Subcutaneous abdominal adipose tissue (tissue), 5 donors: ENCODE measurements at regions not wholly inside any gene's neighbourhood (a gene's known extent, or its start where the extent isn't known, plus 50 kb on each side); places are given as distances from the start of the nearest gene placed in this dataset.
"Not testable (repeated sequence)": the region's sequence is repeated elsewhere in the genome, so short reads cannot be mapped to it uniquely, and the experiment has no call there.

Experiments used
- H3K27ac ChIP-seq: one replicate; pipeline ENCODE4 v1.7.0; 2013; ENCODE audit warnings: low read depth, mild to moderate bottlenecking, inconsistent platforms, low read length, moderate library complexity
- H3K27me3 ChIP-seq, 5 donors: one replicate each; pipeline ENCODE4 v1.7.0; 2013; ENCODE audit warnings: low read length in 5 of 5, inconsistent platforms in 1 of 5; ENCODE audit not compliant: control insufficient read depth in 5 of 5, insufficient read depth in 4 of 5
- H3K36me3 ChIP-seq, 5 donors: one replicate each; pipeline ENCODE4 v1.7.0; 2013; ENCODE audit warnings: low read length in 5 of 5; ENCODE audit not compliant: control insufficient read depth in 5 of 5, insufficient read depth in 5 of 5
- H3K4me1 ChIP-seq, 5 donors: one replicate each; pipeline ENCODE4 v1.7.0; 2013; ENCODE audit warnings: low read length in 5 of 5, mild to moderate bottlenecking in 3 of 5, moderate library complexity in 1 of 5; ENCODE audit not compliant: control insufficient read depth in 5 of 5, insufficient read depth in 5 of 5
- H3K4me3 ChIP-seq, 5 donors: one replicate each; pipeline ENCODE4 v1.7.0; 2013; ENCODE audit warnings: low read length in 5 of 5, low read depth in 1 of 5
- H3K9ac ChIP-seq, 5 donors: one replicate each; pipeline ENCODE4 v1.7.0; 2013; ENCODE audit warnings: low read length in 5 of 5, mild to moderate bottlenecking in 4 of 5, moderate library complexity in 3 of 5
- H3K9me3 ChIP-seq, 5 donors: one replicate each; pipeline ENCODE4 v1.7.0; 2013; ENCODE audit warnings: low read length in 5 of 5; ENCODE audit not compliant: control insufficient read depth in 5 of 5
- donor health status: healthy.
- donor health status: healthy.
- donor health status: healthy.
- donor health status: healthy.
- donor health status: healthy.

DNA sequence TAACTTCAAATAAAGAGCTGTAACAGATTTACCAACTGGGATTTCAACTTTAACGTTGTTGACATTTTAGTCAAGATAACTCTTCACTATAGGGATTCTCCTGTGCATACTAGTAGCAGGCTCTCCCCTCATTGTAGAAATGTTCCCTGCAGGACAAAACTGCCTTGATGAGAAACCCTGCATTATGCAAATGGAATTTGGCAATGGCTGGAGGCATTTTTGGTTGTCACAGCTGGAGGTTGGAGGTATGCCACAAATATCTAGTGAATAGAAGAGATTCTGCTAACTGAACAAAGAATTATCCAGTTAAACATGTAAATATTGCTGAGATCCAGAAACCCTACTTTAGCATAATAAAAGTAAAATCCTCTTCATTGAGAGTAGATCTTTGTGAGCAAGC lies 928.8 kb upstream of the ALCAM start:
- Histone ChIP-seq H3K36me3 (no peaks in the 10 kb centered on the region), H3K4me3 (no peak overlapping the region), H3K27ac (peak overlapping the region; percentile 15)

DNA sequence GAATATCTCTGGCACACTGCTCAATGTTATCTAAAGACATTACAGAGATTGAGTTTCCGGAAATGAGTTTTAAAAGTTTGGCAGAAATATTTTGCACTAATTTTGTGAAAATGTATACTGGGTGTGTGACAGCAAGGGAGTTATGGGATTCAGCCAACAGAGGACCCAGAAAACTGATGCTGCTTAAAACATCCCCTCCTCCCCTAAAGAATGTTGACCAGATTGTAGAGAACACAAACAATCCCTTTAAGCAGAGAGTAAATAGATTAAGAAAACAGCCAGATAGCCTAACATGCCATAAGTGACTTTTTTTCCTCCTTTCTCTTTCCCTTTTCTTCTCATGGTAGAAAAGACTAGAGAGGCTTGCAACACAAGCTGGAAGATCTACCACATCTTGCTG lies 928.0 kb upstream of the ALCAM start:
- H3K27ac ChIP-seq: no peak overlapping the region
- H3K9me3 ChIP-seq: no peaks in the 10 kb centered on the region
- H3K9ac ChIP-seq: no peak overlapping the region
- no peaks in the 10 kb centered on the region for H3K27me3 ChIP-seq
- H3K36me3 ChIP-seq: no peaks in the 10 kb centered on the region
- H3K4me3 ChIP-seq: no peak overlapping the region
- H3K4me1 ChIP-seq: peaks cover 6 to 28% (median 11%) of the 10 kb centered on the region in 5 donors

More for the DNA sequence above, 928.8 kb upstream of the ALCAM start:
- H3K4me1 ChIP-seq: peaks cover 6 to 28% (median 11%) of the 10 kb centered on the region in 5 donors
- H3K9me3 ChIP-seq: no peaks in the 10 kb centered on the region
- no peak overlapping the region for H3K9ac ChIP-seq
- H3K27me3 ChIP-seq: no peaks in the 10 kb centered on the region

DNA sequence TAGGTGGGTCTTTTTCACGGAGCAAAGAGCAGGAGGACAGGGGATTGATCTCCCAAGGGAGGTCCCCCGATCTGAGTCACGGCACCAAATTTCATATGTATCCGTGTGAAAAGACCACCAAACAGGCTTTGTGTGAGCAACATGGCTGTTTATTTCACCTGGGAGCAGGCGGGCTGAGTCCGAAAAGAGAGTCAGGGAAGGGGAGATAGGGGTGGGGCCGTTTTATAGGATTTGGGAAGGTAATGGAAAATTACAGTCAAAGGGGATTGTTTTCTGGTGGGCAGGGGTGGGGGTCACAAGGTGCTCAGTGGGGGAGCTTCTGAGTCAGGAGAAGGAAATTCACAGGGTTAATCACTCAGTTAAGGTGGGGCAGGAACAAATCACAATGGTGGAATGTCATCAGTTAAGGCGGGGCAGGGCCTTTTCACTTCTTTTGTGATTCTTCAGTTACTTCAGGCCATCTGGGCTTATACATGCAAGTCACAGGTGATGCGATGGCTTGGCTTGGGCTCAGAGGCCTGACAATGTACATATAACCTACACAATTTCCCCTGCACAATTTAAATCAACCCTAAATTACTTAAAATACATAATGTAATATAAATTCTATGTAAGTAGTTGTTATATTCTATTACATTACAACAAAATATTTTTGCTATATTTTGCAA lies 921.3 kb upstream of the ALCAM start:
- H3K9me3 ChIP-seq, H3K36me3 ChIP-seq, H3K4me3 ChIP-seq, H3K27me3 ChIP-seq, H3K27ac ChIP-seq, H3K4me1 ChIP-seq, H3K9ac ChIP-seq: not testable (repeated sequence)

DNA sequence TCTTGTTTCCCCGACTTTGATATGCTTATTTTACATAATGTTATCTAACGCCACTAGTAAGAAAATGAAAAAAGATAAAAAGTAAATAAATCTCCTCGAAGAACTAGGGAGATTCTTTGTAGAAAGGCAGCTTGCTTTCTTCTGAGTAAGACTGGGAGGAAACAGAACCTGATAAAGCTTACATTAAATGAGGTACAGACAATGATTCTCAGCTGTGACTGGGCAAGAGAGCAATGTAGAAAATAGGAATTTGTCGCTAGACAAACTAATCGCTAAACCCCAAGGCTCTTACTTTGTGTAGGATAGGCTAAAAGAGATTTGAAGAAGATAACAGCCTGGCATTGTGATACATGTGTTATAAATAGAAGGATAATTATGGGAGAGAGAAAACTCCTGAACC lies 919.0 kb upstream of the ALCAM start:
- Histone ChIP-seq H3K27ac (no peak overlapping the region), H3K27me3 (no peaks in the 10 kb centered on the region), H3K9ac (no peak overlapping the region), H3K9me3 (no peaks in the 10 kb centered on the region), H3K36me3 (no peaks in the 10 kb centered on the region), H3K4me3 (no peak overlapping the region), H3K4me1 (no peaks in the 10 kb centered on the region)

DNA sequence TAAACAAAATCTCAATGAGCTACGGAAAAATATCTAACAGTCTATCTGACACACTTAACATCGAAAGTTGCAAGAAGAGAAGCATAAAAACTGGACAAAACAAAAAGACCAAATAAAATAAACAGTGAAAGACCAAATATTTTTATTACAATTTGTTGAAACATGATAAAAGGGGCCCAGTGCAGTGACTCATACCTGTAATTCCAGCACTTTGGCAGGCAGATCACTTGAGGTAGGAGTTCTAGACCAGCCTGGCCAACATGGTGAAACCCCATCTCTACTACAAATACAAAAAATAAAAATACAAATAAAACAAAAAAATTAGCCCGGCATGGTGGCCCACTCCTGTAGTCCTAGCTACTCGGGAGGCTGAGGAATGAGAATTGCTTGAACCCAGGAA lies 914.0 kb upstream of the ALCAM start:
- Histone ChIP-seq H3K9ac (no peak overlapping the region), H3K9me3 (no peaks in the 10 kb centered on the region), H3K4me3 (no peak overlapping the region), H3K27ac (no peak overlapping the region), H3K4me1 (no peaks in the 10 kb centered on the region), H3K36me3 (no peaks in the 10 kb centered on the region), H3K27me3 (no peaks in the 10 kb centered on the region)

DNA sequence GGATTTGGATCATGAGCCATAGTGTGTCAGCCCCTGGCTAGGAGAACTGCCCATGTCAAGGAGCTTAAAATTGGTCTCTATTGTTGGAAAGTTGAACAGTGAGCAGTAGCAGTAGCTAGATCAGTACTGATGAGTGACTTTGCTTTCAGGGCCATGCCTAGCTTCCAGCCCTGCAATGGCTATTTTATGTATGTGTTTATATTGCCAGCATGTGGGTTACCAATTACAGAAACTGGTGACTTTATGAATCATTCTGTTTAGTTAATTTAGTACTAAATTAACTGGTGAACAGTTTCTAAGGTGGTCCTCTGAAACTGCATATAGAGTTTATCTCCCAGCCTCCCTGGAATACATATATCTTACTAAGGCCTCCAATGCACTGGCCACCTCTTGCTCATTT lies 908.1 kb upstream of the ALCAM start:
- Histone ChIP-seq H3K27me3 (no peaks in the 10 kb centered on the region), H3K9ac (no peak overlapping the region), H3K36me3 (no peaks in the 10 kb centered on the region), H3K4me1 (peaks cover 0 to 3% (median 0%) of the 10 kb centered on the region in 5 donors), H3K27ac (no peak overlapping the region), H3K4me3 (no peak overlapping the region), H3K9me3 (no peaks in the 10 kb centered on the region)

DNA sequence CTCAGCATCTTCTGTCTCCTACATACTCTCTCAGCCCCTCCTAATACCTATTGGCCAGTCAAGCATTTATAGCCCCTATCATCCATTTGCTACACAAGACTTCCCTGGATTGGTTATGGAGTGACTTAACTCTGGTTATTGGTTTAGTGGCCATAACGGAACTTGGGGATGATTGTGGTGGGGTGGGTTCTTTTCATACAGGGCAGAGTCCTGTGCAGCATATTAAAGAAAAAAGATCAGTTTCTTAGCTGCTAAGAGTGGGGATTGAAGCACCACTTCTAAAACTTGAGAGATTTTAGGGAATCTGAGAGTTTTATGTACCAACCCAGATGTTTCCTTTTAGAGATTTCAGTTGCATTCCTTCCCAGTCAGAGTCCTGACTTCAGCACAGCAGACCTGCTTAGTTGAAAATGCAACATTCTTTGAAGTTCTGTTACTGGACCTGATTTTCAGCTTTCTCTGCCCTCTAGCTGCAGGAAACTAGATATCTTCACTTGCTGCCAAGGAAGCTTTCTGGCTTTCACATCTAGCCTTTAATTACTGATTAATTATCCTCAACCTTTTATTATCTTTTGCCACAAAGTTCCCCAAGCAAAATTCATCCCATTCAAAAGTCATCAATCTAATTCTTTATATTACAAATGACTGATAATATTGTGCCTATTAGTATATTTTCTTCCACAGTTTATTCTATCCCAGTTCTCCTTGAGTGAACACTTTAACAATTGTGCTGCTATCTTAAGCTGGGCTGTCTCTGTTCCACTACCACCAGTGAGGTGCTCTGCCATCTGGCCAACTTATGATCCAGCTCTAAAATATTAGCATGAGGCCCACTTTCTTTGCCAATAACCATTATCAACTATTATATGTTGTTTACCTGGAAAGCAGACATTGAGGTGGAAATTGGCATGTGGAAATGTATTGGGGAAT lies 906.0 kb upstream of the ALCAM start:
- Histone ChIP-seq H3K9ac (no peak overlapping the region), H3K4me1 (peaks cover 0 to 3% (median 0%) of the 10 kb centered on the region in 5 donors), H3K27me3 (no peaks in the 10 kb centered on the region), H3K9me3 (no peaks in the 10 kb centered on the region), H3K27ac (no peak overlapping the region), H3K36me3 (no peaks in the 10 kb centered on the region), H3K4me3 (no peak overlapping the region)

DNA sequence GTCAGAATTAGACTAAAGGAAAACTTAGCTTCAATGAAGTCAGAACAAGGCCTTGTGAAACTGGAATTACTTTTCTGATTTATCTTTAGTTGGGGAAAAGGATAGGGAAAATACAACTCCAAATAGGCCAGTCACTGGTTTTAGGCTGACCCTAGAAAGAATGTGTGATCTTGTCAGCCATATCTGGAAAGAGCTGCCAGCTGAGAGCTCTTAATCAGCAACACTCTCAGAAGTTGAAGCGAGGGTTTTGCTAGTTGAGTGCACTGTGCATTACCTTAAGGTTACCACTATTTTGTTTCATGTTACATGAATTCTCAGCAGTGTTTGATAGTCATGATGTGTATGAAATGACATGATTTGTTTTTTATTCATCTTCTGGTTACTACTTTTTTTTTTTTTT lies 905.3 kb upstream of the ALCAM start:
- no peaks in the 10 kb centered on the region for H3K36me3 ChIP-seq
- no peak overlapping the region for H3K27ac ChIP-seq
- H3K4me3 ChIP-seq: no peak overlapping the region
- H3K4me1 ChIP-seq: peaks cover 0 to 3% (median 0%) of the 10 kb centered on the region in 5 donors
- H3K9me3 ChIP-seq: no peaks in the 10 kb centered on the region
- H3K9ac ChIP-seq: no peak overlapping the region
- no peaks in the 10 kb centered on the region for H3K27me3 ChIP-seq

DNA sequence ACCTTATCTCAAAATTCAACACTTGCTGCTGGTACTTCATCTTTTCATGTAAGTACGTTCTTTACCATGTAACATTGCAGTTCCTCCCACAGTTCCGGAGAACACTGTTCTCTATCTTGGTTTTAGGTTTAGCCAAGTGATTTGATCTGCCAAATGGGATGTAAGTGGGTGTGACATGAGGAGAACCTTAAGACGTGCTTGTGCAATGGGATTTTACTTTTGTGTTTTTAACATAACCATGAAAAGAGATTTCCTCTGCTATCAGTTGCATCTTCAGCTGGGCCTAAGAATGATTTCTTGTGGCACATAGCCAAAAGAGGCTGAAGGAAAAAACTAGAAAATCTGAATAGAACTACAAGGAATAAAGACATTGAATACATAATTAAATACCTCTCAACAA lies 894.5 kb upstream of the ALCAM start:
- Histone ChIP-seq H3K27ac (no peak overlapping the region), H3K27me3 (no peaks in the 10 kb centered on the region), H3K9ac (no peak overlapping the region), H3K4me1 (no peaks in the 10 kb centered on the region), H3K36me3 (no peaks in the 10 kb centered on the region), H3K9me3 (peaks cover 2 to 28% (median 22%) of the 10 kb centered on the region in 5 donors), H3K4me3 (no peak overlapping the region)

DNA sequence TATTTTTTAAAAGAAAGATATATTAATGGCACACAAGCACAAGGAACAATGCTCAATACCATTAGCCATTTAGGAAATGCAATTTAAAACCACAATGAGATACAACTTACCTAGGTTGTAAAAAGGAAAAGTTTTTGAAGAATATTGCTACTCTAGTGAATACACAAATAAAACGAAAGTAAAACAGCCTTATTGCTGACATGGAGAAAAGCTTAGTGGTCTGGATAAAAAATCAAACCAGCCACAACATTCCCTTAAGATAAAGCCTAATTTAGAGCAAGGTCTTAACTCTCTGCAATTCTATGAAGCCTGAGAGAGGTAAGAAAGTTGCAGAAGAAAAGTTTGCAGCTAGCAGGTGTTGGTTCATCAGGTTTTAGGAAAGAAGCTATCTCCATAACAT lies 892.7 kb upstream of the ALCAM start:
- Histone ChIP-seq H3K27me3 (no peaks in the 10 kb centered on the region), H3K4me1 (no peaks in the 10 kb centered on the region), H3K9ac (no peak overlapping the region), H3K27ac (no peak overlapping the region), H3K9me3 (peaks cover 2 to 28% (median 22%) of the 10 kb centered on the region in 5 donors), H3K36me3 (no peaks in the 10 kb centered on the region), H3K4me3 (no peak overlapping the region)
